A673 (cell line): ENCODE measurements at regions not wholly inside any gene's neighbourhood (a gene's known extent, or its start where the extent isn't known, plus 50 kb on each side); places are given as distances from the start of the nearest gene placed in this dataset.

Source experiments
- BruUV-seq: library from RNA; stranded (reverse); fragments of 400-500 nt; replicated peaks from 2 replicates; lab custom pipeline; 2021; lab: Mats Ljungman, UMichigan
- CTCF ChIA-PET: fragments of 300-600 bp; sonication (Branson Sonifier 250); formaldehyde crosslinking; loops from one replicate; lab custom pipeline; 2022; ENCODE audit warnings: antibody characterized with exemption; lab: Charles Lee
- POLR2A ChIA-PET: fragments of 300-600 bp; sonication (Branson Sonifier 250); formaldehyde crosslinking; loops from one replicate; lab custom pipeline; 2022; ENCODE audit warnings: antibody characterized with exemption; ENCODE audit not compliant: low non-redundant PET; lab: Charles Lee
- DNase-seq: peaks from one replicate; pipeline ENCODE4 v3.0.0-alpha.2; 2015; ENCODE audit warnings: low spot score
- H3K27ac ChIP-seq: fragments of 200-600 bp; sonication (generic); 2 replicates; pipeline ENCODE4 v1.5.1; 2016; ENCODE audit warnings: mixed run types, low read depth, mild to moderate bottlenecking, mixed read lengths, antibody characterized with exemption, low read length; ENCODE audit not compliant: poor library complexity, severe bottlenecking
- H3K27me3 ChIP-seq: fragments of 200-600 bp; sonication (generic); replicated peaks from 2 replicates; pipeline ENCODE4 v1.6.1; 2017; ENCODE audit warnings: mixed run types, low read depth, mild to moderate bottlenecking, mixed read lengths, antibody characterized with exemption, low read length; ENCODE audit not compliant: insufficient read depth, poor library complexity
- H3K36me3 ChIP-seq: fragments of 200-600 bp; sonication (generic); 2 replicates; pipeline ENCODE4 v1.6.1; 2016; ENCODE audit warnings: mixed run types, mild to moderate bottlenecking, mixed read lengths, antibody characterized with exemption, low read length; ENCODE audit not compliant: insufficient read depth, poor library complexity, severe bottlenecking
- H3K4me1 ChIP-seq: fragments of 200-600 bp; sonication (generic); 2 replicates; pipeline ENCODE4 v1.6.1; 2017; ENCODE audit warnings: mixed run types, mild to moderate bottlenecking, mixed read lengths, antibody characterized with exemption, low read length; ENCODE audit not compliant: insufficient read depth, poor library complexity, severe bottlenecking
- H3K4me3 ChIP-seq: fragments of 200-600 bp; sonication (generic); 2 replicates; pipeline ENCODE4 v1.5.1; 2016; ENCODE audit warnings: low read depth, mixed run types, mild to moderate bottlenecking, mixed read lengths, low read length; ENCODE audit not compliant: poor library complexity, severe bottlenecking
- H3K9me3 ChIP-seq: fragments of 200-600 bp; sonication (generic); 2 replicates; pipeline ENCODE4 v1.6.1; 2016; ENCODE audit warnings: mixed run types, low read depth, mild to moderate bottlenecking, mixed read lengths, antibody characterized with exemption, low read length; ENCODE audit not compliant: poor library complexity, severe bottlenecking
- CTCF ChIP-seq: fragments of 300-800, 200-600 bp; sonication (generic); conservative IDR thresholded peaks from 2 replicates; pipeline ENCODE4 v1.5.1; 2017; ENCODE audit warnings: low read depth, mild to moderate bottlenecking, antibody characterized with exemption, low read length, moderate library complexity, mixed read lengths
- EZH2 ChIP-seq: fragments of 200-600 bp; sonication (generic); IDR thresholded peaks from 2 replicates; pipeline ENCODE4 v1.6.1; 2017; ENCODE audit warnings: borderline replicate concordance, low read depth, mild to moderate bottlenecking, mixed read lengths, antibody characterized with exemption, low read length; ENCODE audit not compliant: poor library complexity, severe bottlenecking
- intact Hi-C: fragments of 100-400 bp; cut with micrococcal nuclease; formaldehyde crosslinking; loops from one replicate; pipeline ENCODE4 v1.10.0; 2022; ENCODE audit not compliant: unreplicated experiment

- Histone ChIP-seq H3K9me3 (no peaks in the 10 kb centered on the region), H3K4me3 (no peak overlapping the region), H3K27me3 (no peaks in the 10 kb centered on the region), H3K36me3 (no peaks in the 10 kb centered on the region), H3K27ac (no peak overlapping the region), H3K4me1 (no peaks in the 10 kb centered on the region)
- TF ChIP-seq EZH2 (no peak), CTCF (no peak)
- POLR2A ChIA-PET = no interaction called here
- intact Hi-C loops = no loop called here
- CTCF ChIA-PET = no interaction called here
- BruUV-seq = no TSS peak
- DNase-seq = no peak
Observed at GRCh38 chr10:6823770-6824169, 243.7 kb upstream of the PRKCQ start.

- ChIA-PET CTCF (no interaction called here), POLR2A (no interaction called here)
- H3K27ac ChIP-seq = no peak overlapping the region
- no peak for DNase-seq
- BruUV-seq = no TSS peak
- no peaks in the 10 kb centered on the region for H3K9me3 ChIP-seq
- intact Hi-C loops = no loop called here
- no peaks in the 10 kb centered on the region for H3K4me1 ChIP-seq
- H3K27me3 ChIP-seq = no peaks in the 10 kb centered on the region
- H3K36me3 ChIP-seq = no peaks in the 10 kb centered on the region
- H3K4me3 ChIP-seq = no peak overlapping the region
- TF ChIP-seq CTCF (no peak), EZH2 (no peak)
Observed at GRCh38 chr10:6819301-6819700, 239.2 kb upstream of the PRKCQ start.

DNA sequence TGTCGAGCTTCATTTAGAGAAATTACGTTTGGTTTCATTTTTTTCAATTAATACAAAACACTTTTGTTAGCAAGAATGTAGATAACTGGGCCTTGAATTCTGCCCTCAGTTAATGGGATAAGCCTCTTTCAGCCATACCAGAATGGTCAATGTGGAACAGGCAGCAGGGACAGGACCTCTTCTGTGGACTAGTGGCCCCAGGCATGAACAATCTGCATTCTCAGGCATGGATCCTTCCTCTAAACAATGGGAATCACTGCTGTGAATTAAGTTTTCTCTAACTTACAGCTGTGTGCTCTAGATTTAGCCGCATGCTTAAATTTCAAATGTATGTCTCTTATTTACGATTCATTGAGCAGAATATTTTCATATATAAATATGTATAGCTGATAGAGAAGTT, 237.7 kb upstream of the PRKCQ start:
- no peaks in the 10 kb centered on the region for H3K4me1 ChIP-seq
- H3K4me3 ChIP-seq = no peak overlapping the region
- intact Hi-C loops = no loop called here
- DNase-seq = no peak
- H3K9me3 ChIP-seq = no peaks in the 10 kb centered on the region
- POLR2A ChIA-PET = no interaction called here
- BruUV-seq = no TSS peak
- CTCF ChIA-PET = no interaction called here
- no peaks in the 10 kb centered on the region for H3K36me3 ChIP-seq
- no peaks in the 10 kb centered on the region for H3K27me3 ChIP-seq
- TF ChIP-seq CTCF = no peak
- no peak for TF ChIP-seq EZH2
- no peak overlapping the region for H3K27ac ChIP-seq
